ENCODE measurements at regions not wholly inside any gene's neighbourhood (a gene's known extent, or its start where the extent isn't known, plus 50 kb on each side); places are given as distances from the start of the nearest gene placed in this dataset.

- no peak overlapping the region for H3K4me2 ChIP-seq (ENCODE audit: low read length)
- H4K20me1 ChIP-seq (ENCODE audit: insufficient read depth) = no peaks in the 10 kb centered on the region
- no peaks in the 10 kb centered on the region for H3K36me3 ChIP-seq (ENCODE audit: insufficient read depth, low read length)
- no peaks in the 10 kb centered on the region for H3K9me2 ChIP-seq (ENCODE audit: insufficient read depth, low read length)
- H2AFZ ChIP-seq (ENCODE audit: low read depth, low read length) = no peak overlapping the region
- H3K9me3 ChIP-seq (ENCODE audit: low read length) = no peaks in the 10 kb centered on the region
- no peak overlapping the region for H3K9ac ChIP-seq (ENCODE audit: low read length)
- no peaks in the 10 kb centered on the region for H3K79me2 ChIP-seq (replicated peaks; ENCODE audit: insufficient read depth, low read length)
- H3K27ac ChIP-seq (ENCODE audit: low read length) = no peak overlapping the region
- H3F3A ChIP-seq (ENCODE audit: insufficient read depth, low read length, poor library complexity, severe bottlenecking) = no peaks in the 10 kb centered on the region
- no peak overlapping the region for H3K4me3 ChIP-seq (ENCODE audit: low read length)
- no peaks in the 10 kb centered on the region for H3K27me3 ChIP-seq (ENCODE audit: insufficient read depth, low read depth, low read length)
- TF ChIP-seq SMC3 (conservative IDR thresholded peaks at IDR 0.05; ENCODE audit: poor library complexity) (no peak), MXI1 (conservative IDR thresholded peaks at IDR 0.05; ENCODE audit: poor library complexity, severe bottlenecking) (no peak), EP300 (conservative IDR thresholded peaks at IDR 0.05; ENCODE audit: poor library complexity, severe bottlenecking) (no peak), REST (IDR thresholded peaks at IDR 0.05; ENCODE audit: borderline replicate concordance) (no peak)
These were observed 81.0 kb upstream of the TMEM45B start for GRCh38 chr11:129734654-129735053.

DNA sequence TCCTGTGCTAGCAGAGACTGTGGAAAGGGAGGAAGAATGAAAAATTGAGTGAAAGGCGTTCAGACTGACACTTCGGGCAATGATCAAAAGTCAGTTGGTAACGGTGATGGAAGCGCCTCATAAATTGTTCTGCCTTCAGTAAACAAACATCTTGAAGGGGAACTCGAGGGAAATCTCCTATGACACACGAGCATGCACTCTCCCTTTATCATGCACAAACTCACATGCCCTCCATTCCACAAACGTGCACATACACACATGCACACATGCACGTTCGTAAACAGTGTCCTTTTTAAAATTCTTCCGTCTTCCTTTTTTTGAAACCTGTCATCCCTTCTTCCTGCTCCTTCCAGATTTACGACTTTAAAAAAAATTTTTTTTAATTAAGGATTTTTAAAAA is 77.8 kb upstream of the TMEM45B start:
- H3F3A ChIP-seq (ENCODE audit: insufficient read depth, low read length, poor library complexity, severe bottlenecking) = no peaks in the 10 kb centered on the region
- no peak overlapping the region for H3K4me3 ChIP-seq (ENCODE audit: low read length)
- H3K36me3 ChIP-seq (ENCODE audit: insufficient read depth, low read length) = no peaks in the 10 kb centered on the region
- H2AFZ ChIP-seq (ENCODE audit: low read depth, low read length) = no peak overlapping the region
- no peak overlapping the region for H3K4me2 ChIP-seq (ENCODE audit: low read length)
- no peaks in the 10 kb centered on the region for H3K79me2 ChIP-seq (replicated peaks; ENCODE audit: insufficient read depth, low read length)
- H3K9ac ChIP-seq (ENCODE audit: low read length) = no peak overlapping the region
- TF ChIP-seq TAF1 (IDR thresholded peaks at IDR 0.05; ENCODE audit: low read depth) = no peak
- no peak for TF ChIP-seq EZH2 (IDR thresholded peaks at IDR 0.05; ENCODE audit: borderline replicate concordance, insufficient read depth, low read length, poor library complexity, severe bottlenecking)
- no peak for TF ChIP-seq CTCF (IDR thresholded peaks at IDR 0.05; ENCODE audit: poor library complexity, severe bottlenecking)
- TF ChIP-seq EP300 (conservative IDR thresholded peaks at IDR 0.05; ENCODE audit: poor library complexity, severe bottlenecking) = no peak
- TF ChIP-seq REST (IDR thresholded peaks at IDR 0.05; ENCODE audit: borderline replicate concordance) = no peak
- no peak for TF ChIP-seq POLR2AphosphoS5 (IDR thresholded peaks at IDR 0.05)
- no peak for TF ChIP-seq MXI1 (conservative IDR thresholded peaks at IDR 0.05; ENCODE audit: poor library complexity, severe bottlenecking)
- no peak for TF ChIP-seq RAD21 (conservative IDR thresholded peaks at IDR 0.05)
- no peak for TF ChIP-seq SMC3 (conservative IDR thresholded peaks at IDR 0.05; ENCODE audit: poor library complexity)
- no peaks in the 10 kb centered on the region for H3K9me2 ChIP-seq (ENCODE audit: insufficient read depth, low read length)
- H3K27me3 ChIP-seq (ENCODE audit: insufficient read depth, low read depth, low read length) = no peaks in the 10 kb centered on the region
- H4K20me1 ChIP-seq (ENCODE audit: insufficient read depth) = no peaks in the 10 kb centered on the region
- no peak overlapping the region for H3K27ac ChIP-seq (ENCODE audit: low read length)
- no peaks in the 10 kb centered on the region for H3K9me3 ChIP-seq (ENCODE audit: low read length)
